GM21447 (cell line): ENCODE measurements at regions not wholly inside any gene's neighbourhood (a gene's known extent, or its start where the extent isn't known, plus 50 kb on each side); places are given as distances from the start of the nearest gene placed in this dataset.

ENCODE experiments used
- ATAC-seq: cut with Tn5 transposase; IDR thresholded peaks from one replicate; pipeline ENCODE4 v1.9.1; 2021; ENCODE audit not compliant: unreplicated experiment

DNA sequence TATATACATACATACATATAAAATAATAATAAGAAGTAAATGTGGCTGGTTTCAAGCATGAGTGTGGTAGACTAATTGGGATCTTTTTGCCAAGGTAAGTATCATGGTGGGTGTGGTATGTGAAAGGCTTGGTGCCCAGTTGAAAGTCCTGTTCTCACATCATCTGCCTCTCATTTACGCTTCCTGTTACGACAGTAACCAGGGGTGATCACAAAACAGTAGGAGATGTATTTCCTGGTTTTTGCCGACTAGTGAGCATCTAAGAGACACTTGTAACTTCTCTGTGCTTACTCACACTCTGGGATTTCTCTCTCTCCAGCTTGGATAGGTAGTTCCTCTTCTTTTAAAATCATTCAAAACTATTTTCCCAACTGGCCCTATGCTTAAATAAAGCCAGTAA lies 1028.3 kb upstream of the NR2F2 start:
- no peak for ATAC-seq

DNA sequence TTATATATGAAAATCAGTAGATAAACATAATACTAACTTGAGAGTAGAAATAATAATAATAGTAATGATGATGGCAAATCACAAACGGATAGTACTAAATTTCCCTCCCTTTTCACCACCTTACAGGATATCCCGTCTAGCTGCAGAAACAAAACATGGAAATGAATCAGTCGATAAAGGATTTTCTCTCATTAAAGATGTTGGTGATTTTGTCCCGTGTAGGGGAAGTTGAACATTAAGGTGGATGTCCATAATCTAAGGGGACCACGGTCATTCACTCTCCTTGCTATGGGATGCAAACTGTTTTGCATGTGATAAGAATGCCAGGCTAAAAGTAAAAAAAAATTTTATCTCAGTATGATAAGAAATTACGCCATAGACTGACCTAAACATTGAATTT lies 1027.7 kb upstream of the NR2F2 start:
- ATAC-seq, result no peak

DNA sequence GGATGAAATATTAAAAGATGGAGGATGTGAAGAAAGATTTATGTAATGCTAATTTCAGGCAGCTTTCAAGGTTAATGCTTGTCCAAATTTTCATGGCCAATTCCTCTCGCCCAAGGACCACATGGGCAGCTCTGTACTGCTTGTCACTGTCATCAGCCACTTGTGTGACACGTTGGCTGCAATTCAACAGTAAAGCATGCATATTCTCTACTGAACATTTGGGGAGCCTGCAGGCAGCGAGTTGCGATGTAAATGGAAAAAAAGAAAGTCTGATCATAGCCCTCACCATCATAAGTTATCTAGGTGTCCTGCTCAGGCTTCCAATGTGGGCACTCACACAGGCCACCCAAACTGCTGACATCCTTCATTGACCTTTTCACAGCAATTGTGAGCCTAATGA lies 1026.8 kb upstream of the NR2F2 start:
- no peak for ATAC-seq

DNA sequence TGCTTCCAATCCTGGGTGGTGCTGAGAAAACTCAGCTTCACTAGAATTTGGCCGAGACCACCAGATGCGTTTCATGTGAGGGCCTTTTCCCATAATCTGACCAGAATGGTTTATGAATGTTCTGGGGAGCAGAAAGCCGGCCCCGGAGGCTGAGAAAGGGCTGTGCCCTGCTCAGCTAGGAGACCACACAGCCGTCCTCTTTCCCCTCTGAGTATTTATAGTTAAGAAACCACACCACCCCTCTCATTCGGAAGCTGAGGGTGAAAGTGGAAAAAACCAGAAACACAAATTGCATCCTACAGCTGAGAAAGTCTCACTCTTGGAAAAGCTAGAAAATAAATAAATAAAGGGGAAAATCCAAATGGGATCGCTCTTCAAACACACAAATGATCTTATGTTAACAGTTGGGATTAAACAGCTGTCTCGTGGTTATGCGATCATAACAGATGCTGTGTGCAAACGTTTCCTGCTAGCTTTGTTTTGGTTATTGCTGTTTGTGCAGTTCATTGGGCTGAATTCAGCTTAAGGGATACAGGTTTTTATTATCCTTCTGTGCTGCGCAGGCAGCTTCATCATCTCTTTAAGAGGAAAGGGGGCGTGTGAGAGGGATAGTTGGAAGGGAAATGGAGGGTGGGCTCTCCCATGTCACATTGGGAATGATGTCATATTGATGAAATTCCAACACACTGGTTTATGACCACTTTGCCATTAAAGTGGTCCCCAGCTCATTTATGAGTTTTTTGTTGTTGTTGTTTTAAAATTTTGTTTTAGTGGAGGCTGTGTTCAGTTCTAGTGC lies 1026.2 kb upstream of the NR2F2 start:
- no peak for ATAC-seq

DNA sequence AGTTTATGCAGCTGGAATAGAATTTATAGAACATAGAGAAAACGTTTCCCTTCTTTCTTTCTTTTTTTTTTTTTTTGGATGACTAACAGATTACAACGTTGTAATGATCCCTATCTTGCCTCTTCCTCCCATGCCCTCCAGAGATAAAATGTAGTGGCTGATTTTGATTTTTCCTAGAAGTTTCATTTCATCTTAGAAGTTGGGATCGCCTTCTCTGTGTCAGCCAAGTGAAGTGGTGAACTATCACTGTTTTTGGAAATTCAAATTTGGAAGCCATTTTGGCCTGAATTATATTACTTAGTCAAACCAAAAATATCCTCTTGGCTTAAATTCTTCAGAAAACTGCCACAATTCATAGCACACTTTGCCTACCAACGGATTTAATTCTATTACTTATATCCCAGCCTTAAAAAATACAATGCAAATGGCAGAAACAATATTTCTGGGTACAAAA lies 1025.5 kb upstream of the NR2F2 start:
- no peak for ATAC-seq

DNA sequence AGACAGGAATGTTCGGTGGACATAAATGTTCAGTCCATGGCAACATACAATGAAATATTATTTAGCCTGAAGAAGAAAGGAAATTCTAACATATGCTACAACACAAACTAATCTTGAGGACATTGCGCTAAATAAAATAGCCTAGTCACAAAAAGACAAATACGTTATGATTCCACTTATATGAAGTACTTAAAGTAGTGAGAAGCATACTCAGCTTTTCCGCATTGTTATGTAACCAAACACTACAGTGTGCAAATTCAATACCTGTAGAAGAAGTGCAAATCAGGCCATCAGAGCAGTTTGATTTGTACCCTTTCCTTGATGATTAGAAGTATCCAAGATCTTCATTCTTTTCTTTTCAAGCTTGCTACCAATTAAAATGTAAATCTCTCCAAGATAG lies 1023.4 kb upstream of the NR2F2 start:
- no peak for ATAC-seq

DNA sequence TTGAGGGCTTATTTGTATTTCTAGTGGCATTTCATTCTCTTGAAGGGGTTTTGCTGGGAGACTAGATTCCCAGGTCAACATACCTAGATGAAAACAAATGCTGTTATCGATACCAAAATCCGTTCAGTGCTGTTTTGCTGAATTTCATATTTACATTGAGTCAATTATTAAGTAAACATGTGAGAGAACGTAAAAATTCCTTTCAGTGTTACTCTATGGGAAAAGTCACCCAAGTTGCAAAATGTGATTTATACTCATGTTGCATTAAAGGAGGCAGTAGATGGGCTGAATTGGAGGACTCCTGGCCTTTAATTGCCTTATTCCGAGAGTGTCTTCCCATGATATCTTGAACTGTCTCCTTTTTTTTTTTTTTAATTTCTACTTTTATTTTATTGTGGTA lies 1011.3 kb upstream of the NR2F2 start:
- ATAC-seq, result no peak

DNA sequence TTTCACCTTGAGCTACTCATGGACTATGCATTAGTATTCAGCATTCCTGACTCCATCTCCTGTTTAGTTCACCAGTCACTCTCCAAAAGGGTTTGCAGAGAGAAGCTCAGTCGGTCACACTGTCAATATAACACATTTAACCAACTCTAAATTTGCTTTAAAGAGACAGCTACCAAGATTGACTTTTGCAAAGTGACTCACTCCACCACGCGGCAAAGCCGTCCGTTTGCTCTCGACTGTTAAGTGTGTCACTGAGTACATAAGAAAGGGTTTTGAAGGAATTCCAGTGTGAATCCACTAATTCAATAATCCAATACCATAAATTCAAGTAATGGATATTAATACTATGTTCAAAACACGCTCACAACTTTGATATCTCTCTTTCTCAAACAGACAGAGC lies 1006.7 kb upstream of the NR2F2 start:
- ATAC-seq, result no peak

DNA sequence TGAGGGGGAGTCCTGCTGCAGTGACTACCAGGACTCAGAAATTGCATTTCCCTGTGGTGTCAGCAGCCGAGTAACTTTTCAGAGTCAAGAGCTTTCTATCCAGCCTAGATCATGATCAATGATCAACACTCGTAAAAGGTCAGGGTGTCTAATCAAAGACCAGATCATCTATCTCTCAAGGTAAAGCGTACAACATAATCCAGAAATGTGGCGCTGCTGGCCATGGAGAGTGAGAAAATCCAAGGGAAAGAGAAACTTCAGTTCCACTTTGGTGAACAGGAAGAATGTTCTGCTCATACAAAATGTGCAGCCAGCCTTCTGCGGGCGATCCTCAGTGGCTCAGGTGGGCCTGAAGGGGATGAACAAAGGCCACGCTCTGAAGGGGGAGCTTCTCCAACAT lies 1005.8 kb upstream of the NR2F2 start:
- ATAC-seq, result no peak

DNA sequence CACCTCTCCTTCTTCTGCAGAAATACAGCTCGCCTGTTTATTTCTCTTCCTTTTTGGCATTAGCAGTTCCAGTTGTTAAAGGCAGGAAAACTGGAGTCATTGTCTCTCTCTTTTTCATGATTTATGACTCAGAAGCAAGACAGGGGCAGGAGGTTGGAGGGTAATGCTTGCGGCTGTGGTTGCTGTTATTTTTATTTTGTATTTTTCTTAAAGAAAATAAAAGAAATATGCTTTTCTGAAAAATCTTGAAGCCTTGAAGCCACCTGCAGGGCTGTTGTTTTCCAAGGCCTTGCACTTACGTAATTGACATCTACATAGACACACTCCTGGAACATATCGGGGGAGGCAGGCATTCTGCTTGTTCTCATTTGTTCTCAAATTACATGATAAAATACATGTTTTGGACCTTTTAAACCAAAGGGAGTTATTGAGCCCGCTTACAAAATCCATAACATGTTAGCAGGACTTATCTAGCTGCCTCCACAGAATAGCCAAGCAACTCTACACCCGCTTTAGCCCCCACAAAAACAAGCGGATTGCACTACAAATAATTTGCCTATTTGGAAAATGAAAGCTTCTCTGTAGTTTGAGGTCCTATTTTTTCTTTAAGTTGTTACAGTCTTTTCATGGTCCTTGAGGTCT lies 1004.6 kb upstream of the NR2F2 start:
- no peak for ATAC-seq

DNA sequence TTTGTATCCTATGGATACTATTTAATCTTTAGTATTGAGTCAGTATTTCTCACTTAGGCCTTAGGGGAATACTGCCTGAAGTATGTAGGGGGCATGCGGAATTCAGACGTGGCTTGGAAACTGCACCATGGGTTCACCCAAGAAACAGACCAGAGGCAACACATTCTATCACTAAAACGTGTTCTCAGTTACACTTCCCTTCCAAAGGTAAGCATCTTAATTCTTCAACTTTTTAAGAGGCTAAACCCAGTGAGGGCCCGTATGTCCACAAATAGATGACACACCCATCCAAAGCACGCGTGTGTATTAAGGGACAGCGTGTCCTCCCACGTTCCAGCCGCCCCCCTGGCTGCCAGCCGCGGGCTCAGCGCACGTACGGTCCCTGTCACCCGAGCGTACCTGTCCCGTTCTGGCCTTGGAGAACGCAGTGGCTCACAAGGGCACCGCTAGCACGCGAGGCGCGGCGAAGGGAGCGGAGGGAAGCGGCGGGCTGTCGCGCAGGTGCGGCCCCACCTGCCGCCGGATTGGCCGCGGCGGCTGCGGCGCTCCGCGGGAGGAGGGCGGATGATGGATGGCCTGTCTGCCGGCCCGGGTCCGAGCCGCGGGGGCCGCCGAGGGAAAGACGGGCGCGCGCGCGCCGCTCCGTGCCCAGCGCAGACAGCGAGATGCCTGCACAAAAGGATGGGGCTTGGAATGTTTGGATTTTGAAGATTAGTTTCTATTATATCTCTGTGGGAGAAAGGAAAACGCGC lies 1003.9 kb upstream of the NR2F2 start:
- no peak for ATAC-seq

DNA sequence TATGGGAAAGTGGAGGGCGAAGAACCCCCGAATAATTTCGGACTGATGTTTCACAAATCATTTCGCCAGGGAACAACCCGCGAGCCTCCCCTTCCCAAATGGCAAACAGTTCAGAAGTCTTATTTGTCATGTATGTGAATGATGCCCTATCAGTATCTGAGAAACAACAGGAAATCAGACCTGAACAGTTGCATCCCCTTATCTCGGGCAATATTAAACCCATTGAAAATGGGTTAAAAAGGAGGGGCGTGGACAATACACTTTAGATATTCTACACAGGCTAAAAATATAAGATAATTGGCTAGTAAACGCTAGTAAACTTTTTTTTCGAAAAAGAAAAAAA lies 1003.3 kb upstream of the NR2F2 start:
- no peak for ATAC-seq

DNA sequence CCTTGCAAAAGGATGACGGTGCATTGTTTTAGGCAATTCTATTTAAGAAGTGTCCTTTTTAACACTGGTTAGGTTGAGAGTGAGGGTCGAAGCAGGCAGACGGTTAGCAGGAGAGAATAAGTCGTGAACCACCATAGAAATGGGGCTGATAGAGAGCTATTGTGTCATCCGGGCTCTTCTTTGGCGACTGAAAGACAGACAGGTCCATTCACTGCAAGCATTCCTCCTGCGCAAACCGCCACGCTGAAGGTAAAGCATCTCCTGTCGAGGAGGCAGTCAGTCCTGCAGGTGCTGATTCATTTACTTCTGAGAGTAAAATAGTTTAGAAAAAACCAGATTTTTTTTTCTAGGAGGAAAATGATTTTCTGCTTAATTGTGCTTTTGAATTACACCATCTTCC lies 1002.8 kb upstream of the NR2F2 start:
- ATAC-seq, result no peak

DNA sequence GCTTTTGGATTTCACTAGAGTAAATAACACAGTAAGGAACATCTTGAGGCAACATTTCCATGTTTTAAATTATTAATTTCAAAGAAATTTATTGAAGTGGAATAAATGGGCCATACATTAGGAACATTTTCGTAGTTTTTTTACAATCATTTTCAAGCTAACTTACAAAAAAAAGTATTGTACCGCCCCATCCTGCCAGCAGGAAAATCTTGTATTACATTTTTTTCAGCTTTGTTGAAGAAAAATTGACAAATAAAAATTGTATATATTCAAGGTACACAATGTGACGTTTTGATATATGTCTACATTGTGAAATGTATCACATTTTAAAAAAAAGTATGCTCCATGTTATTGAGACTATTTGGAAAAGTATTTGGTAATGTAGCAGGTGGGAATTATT lies 1001.9 kb upstream of the NR2F2 start:
- no peak for ATAC-seq

DNA sequence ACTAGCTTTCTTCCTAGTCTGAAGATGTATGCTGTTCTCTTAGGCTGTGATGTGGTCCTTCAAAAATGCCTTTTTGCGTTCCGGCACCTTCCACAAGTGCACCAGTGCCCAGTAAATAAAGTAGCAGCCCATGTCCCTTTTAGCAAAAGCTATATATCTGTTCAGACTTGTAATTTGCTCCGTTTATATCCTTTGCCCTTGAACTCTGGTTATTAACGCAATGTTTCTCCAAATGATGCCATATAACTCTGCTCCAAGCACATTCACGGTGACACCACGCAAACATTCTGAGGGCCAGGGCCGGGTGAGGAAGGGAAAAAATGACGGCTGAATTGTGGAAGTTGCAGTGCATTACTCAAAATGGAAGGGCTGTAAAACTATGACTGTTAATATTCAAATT lies 1001.1 kb upstream of the NR2F2 start:
- ATAC-seq, result no peak

DNA sequence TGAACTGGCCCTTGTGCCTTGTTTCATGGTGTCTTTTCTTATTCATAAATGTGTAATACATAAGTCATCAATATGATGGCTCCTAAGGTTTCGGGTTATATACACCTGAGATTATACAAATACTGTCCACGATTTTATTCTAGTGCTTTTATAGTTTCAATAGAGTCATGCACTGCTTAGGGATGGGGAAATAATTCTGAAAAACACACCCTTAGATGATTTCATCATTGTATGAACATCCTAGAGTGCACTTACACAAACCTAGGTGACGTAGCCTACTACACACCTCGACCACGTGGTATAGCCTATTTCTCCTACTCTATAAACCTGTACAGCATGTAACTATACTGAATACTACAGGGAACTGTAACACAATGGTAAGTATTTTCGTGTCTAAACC lies 988.8 kb upstream of the NR2F2 start:
- ATAC-seq, result no peak

DNA sequence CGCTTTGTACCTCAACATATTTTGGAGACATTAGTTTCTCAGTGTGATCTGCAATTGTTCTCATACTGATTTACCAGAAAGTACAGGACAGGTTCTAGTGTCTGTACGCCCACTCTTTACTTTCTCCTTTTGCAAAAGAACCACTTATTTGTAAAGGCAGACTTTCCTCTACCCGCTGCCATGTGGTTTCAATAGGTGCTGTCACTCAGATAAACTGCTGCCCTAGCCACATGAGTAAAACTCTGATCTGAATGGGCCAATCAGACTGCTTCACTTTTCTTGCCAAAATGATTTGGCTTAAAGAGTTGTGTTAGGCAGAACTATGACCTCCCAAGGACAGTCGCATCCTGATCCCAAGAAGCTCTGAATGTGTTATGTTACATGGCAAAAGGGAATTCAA lies 984.6 kb upstream of the NR2F2 start:
- ATAC-seq, result no peak

DNA sequence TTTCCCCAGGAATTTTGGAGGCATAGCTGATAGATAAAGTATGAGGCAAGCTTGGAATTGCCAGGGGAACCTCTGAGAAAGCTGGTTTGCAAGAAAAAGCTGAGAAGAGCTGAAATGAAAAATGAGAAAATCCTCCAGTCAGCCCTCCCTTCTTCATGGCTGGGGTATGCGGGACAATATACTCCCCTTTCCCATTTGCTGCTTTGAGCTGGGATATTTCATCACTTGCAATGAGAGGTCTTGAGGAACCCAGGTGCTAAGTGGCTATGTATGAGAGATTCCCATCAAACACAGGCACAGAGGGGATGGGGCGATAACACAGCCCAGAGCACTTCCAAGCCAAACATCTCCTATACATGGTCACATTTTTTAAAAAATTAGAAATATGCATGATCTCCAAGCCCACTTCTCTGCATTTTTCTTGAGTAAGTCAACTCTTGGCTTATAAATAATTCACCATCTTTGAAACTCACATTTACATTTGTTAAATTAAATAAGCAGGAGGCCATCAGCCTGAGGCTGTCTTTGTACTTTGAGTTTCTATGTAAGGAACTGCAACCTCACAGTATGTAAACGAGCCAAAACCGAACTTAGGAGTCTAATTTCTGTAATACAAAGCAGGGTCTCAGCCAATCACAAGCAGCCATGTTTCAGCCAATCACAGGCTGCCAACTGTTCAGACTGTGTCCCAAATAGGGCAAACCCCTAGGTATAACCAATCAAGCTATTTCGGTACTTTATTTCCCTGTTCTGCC lies 983.6 kb upstream of the NR2F2 start:
- no peak for ATAC-seq

DNA sequence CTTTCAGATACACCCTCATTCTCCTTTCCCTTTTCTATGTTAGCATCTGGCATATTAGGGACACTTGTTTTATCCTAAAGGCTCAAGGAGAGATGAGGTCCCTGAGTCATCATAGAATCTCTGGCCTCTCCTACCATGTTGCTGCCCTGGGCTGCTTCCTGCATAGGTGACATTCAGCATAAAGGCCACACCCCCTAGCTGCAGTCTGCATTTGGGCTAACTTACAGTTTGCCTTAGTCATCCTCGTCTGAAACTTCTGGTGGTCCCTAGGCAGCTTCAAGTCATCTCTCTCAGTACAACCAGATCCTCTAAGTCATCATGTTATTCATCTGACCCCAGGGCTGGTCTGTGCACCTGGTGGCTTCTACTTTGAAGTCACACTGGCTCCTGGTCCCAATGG lies 982.7 kb upstream of the NR2F2 start:
- ATAC-seq, result no peak

DNA sequence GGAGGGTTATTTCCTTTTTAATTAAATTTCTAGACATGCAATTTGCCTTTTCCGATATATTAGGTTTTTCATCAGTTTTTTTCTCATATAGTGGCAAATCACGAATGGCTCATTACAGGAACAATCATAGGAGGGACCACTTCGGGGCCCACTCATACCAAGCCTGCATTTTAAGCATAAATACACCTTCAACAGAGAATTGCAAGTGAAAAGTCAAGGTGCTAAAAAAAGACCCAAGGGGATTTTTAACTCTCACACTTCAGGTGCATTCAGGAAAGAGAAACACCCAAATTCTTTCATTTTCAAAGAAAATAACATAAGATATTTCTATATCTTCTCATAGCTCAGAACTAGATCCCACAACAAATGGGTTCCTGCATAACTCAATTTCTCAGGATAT lies 979.6 kb upstream of the NR2F2 start:
- ATAC-seq, result no peak

DNA sequence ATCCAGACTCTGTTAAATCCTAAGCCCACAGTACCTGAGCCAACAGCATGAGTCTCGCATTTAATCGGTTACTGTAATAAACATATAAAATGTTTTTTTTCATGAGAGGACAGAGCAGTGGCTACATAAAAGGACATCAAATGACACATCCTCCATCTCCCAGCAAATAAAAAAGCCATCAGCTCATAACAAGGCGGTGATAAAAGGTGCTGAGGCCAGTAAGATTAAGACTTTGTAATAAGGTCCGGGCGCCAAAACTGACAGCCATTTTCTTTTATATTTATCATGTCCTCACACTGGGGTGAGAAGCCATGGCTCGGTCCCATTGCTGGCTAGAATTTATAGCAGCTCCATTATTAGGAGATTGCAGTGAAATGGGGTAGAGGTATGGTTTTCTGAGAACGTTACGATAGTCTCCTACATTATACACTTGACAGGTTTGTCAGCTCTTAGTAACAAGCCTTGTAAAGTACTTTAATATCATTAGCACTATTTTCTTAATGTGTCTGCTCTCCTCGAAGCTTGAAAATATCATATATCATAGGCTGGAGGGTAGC lies 977.8 kb upstream of the NR2F2 start:
- no peak for ATAC-seq
